Endothelial cell of umbilical vein (primary cell): ENCODE measurements at regions not wholly inside any gene's neighbourhood (a gene's known extent, or its start where the extent isn't known, plus 50 kb on each side); places are given as distances from the start of the nearest gene placed in this dataset.

ENCODE experiments used
- BruUV-seq: library from RNA; stranded (reverse); fragments of 400-500 nt; replicated peaks from 2 replicates; lab custom pipeline; 2021; lab: Mats Ljungman, UMichigan
- CTCF ChIA-PET: fragments of 300-600, 350-600 bp; sonication (Branson Sonifier 250); formaldehyde crosslinking; loops from one replicate; lab custom pipeline; 2021; ENCODE audit warnings: antibody characterized with exemption, inconsistent platforms; lab: Charles Lee
- POLR2A ChIA-PET: fragments of 300-600, 350-600 bp; sonication (Branson Sonifier 250); formaldehyde crosslinking; loops from one replicate; lab custom pipeline; 2021; ENCODE audit warnings: antibody characterized with exemption, inconsistent platforms; lab: Charles Lee
- DNase-seq: peaks from one replicate; pipeline ENCODE4 v3.0.0-alpha.2; 2011; ENCODE audit warnings: low read depth, low spot score
- FAIRE-seq: peaks from 2 replicates; lab custom pipeline; 2011; peaks lifted over from hg19 to GRCh38; lab: Jason Lieb, UNC
- H2AFZ ChIP-seq: 2 replicates; pipeline ENCODE4 v1.6.0; 2012; ENCODE audit warnings: low read depth, low read length, control low read depth, inconsistent platforms
- H3K27ac ChIP-seq: 2 replicates; pipeline ENCODE4 v1.5.1; 2011; ENCODE audit warnings: low read depth, mild to moderate bottlenecking, control low read depth, low read length, moderate library complexity; ENCODE audit not compliant: insufficient read depth
- H3K27me3 ChIP-seq, 2 experiments: 2 replicates each; pipeline versions ENCODE4 v1.6.0 to v1.6.1; 2011; ENCODE audit warnings: low read length in 2 of 2, mixed read lengths in 1 of 2; ENCODE audit not compliant: control insufficient read depth in 2 of 2, insufficient read depth in 2 of 2
- H3K36me3 ChIP-seq, 2 experiments: 2 replicates in 1 of 2; 3 replicates in 1 of 2; pipeline ENCODE4 v1.5.1; 2011; ENCODE audit warnings: low read length in 2 of 2, mild to moderate bottlenecking in 1 of 2, moderate library complexity in 1 of 2; ENCODE audit not compliant: control insufficient read depth in 2 of 2, insufficient read depth in 2 of 2; ENCODE audit errors: extremely low read depth in 1 of 2
- H3K4me1 ChIP-seq: 3 replicates; pipeline ENCODE4 v1.5.1; 2011; ENCODE audit warnings: mild to moderate bottlenecking, low read length; ENCODE audit not compliant: control insufficient read depth, insufficient read depth; ENCODE audit errors: extremely low read depth
- H3K4me2 ChIP-seq: 2 replicates; pipeline ENCODE4 v1.6.1; 2011; ENCODE audit warnings: low read length, control low read depth, mixed read lengths; ENCODE audit not compliant: insufficient read depth
- H3K4me3 ChIP-seq, 3 experiments: fragments of 200-600 bp in 1 of 3; sonication (generic), shearing (Covaris generic) in 1 of 3; replicated peaks in 1 of 3; 2 replicates each; pipeline ENCODE4 v1.5.1; 2011 to 2016; ENCODE audit warnings: control low read depth in 3 of 3, low read length in 3 of 3, mild to moderate bottlenecking in 2 of 3, inconsistent platforms in 1 of 3, low read depth in 1 of 3, moderate library complexity in 1 of 3; ENCODE audit not compliant: insufficient read depth in 1 of 3
- H3K79me2 ChIP-seq: 2 replicates; pipeline ENCODE4 v1.6.0; 2012; ENCODE audit warnings: low read length, inconsistent platforms; ENCODE audit not compliant: control insufficient read depth, insufficient read depth
- H3K9ac ChIP-seq: replicated peaks from 2 replicates; pipeline ENCODE3; 2011; ENCODE audit warnings: low read length, control low read depth; ENCODE audit not compliant: insufficient read depth; ENCODE audit errors: extremely low read depth
- H3K9me1 ChIP-seq: replicated peaks from 3 replicates; pipeline ENCODE4 v1.6.0; 2011; ENCODE audit warnings: mild to moderate bottlenecking, low read length; ENCODE audit not compliant: control insufficient read depth, insufficient read depth; ENCODE audit errors: extremely low read depth
- H3K9me3 ChIP-seq: replicated peaks from 2 replicates; pipeline ENCODE4 v1.5.1; 2012; ENCODE audit warnings: low read length, inconsistent platforms; ENCODE audit not compliant: control insufficient read depth, insufficient read depth
- H4K20me1 ChIP-seq: replicated peaks from 2 replicates; pipeline ENCODE3; 2011; ENCODE audit warnings: mild to moderate bottlenecking, low read length; ENCODE audit not compliant: control insufficient read depth, insufficient read depth; ENCODE audit errors: extremely low read depth
- EZH2 ChIP-seq: IDR thresholded peaks from 2 replicates; pipeline ENCODE4 v1.6.1; 2012; ENCODE audit warnings: borderline replicate concordance, low read depth, mild to moderate bottlenecking, moderate library complexity, low read length, inconsistent platforms; ENCODE audit not compliant: severe bottlenecking
- FOS ChIP-seq: IDR thresholded peaks from 2 replicates; pipeline ENCODE4 v1.6.1; 2011; ENCODE audit warnings: mild to moderate bottlenecking, low read length, moderate library complexity, borderline replicate concordance; ENCODE audit not compliant: insufficient read depth
- GATA2 ChIP-seq: IDR thresholded peaks from 2 replicates; pipeline ENCODE4 v1.7.0; 2011; ENCODE audit warnings: low read depth, mild to moderate bottlenecking, moderate library complexity, mixed read lengths, low read length; ENCODE audit not compliant: insufficient read length, insufficient read depth
- JUN ChIP-seq: IDR thresholded peaks from 2 replicates; pipeline ENCODE4 v1.6.1; 2011; ENCODE audit warnings: borderline replicate concordance, low read depth; ENCODE audit not compliant: insufficient read length, insufficient read depth
- MYC ChIP-seq: IDR thresholded peaks from one replicate; pipeline ENCODE4 v1.6.1; 2011; ENCODE audit warnings: mild to moderate bottlenecking, low read depth, low read length
- POLR2A ChIP-seq: IDR thresholded peaks from 2 replicates; pipeline ENCODE4 v1.6.1; 2012; ENCODE audit warnings: low read depth, mild to moderate bottlenecking, control low read depth, low read length
- POLR2AphosphoS5 ChIP-seq: IDR thresholded peaks from 2 replicates; pipeline ENCODE4 v1.6.1; 2012; ENCODE audit warnings: low read depth, mild to moderate bottlenecking, control low read depth, low read length, moderate library complexity; ENCODE audit not compliant: insufficient read depth
- dilution Hi-C: fragments of 300-500 bp; cut with MboI; formaldehyde crosslinking; loops from one replicate; pipeline ENCODE4 v1.15.0; 2019; ENCODE audit warnings: low sequenced_read_pairs; ENCODE audit not compliant: extremely low pct_ligation_motif_present
- intact Hi-C: fragments of 100-400 bp; cut with micrococcal nuclease; formaldehyde crosslinking; loops from one replicate; pipeline ENCODE4 v1.10.0; 2022
- TF ChIP-seq, protein P1 (sequence below): IDR thresholded peaks from 2 replicates; pipeline ENCODE4 v1.6.1; 2011; ENCODE audit not compliant: insufficient read depth, insufficient read length
- TF ChIP-seq, protein P2 (sequence below), 2 donors: IDR thresholded peaks; 1 replicate in 1 of 2; 2 replicates in 1 of 2; pipeline ENCODE4 v1.5.1; 2011; ENCODE audit warnings: low read length in 2 of 2, mild to moderate bottlenecking in 2 of 2, moderate library complexity in 2 of 2, control low read depth in 1 of 2, inconsistent platforms in 1 of 2, low read depth in 1 of 2; ENCODE audit not compliant: insufficient read depth in 1 of 2; ENCODE audit errors: extremely low read depth in 1 of 2

DNA sequence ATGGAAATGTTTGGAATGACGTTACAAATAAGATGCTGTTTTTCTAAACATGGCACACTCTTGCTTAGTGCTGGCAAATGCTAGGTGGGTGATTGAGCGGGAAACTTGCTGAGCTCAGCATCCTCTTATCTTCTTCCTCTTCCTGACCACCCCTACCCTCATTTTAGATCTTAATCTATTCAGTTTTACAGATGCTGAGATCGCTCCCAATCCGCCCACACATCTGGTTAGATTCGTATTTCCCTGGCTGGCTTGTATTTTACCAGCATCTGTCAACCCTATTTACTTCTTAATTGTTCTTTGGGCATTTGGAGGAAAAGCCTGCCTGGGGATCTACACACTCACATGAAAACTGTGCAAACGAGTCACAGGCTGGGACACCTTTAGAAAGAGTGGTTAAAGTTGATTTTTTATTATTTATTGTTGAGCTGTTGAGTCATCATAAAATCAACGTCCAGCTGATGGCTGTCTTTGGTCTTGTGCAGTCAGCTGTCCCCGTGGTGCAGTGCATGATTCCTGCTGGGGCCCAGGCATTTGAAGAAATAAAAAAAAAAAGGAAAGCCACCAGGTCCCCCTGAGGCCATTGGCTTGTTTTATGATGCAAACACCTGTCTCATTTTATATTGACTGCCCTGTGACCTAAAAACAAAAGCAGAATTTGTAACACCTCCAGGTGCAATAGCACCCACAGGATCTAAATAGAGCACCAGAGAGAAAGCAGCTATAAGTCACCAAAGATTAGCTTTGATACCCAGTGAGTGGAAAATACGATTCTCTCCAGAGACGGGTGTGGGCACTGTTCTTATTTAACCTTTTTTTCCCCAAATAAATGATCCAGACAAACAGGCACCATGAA, 258.6 kb downstream of the HS3ST3B1 start:
- H3K9me1 ChIP-seq = no peaks in the 10 kb centered on the region
- no peaks in the 10 kb centered on the region for H3K4me1 ChIP-seq
- H3K27me3 ChIP-seq = no peaks in the 10 kb centered on the region
- dilution Hi-C loops = no loop called here
- H3K9me3 ChIP-seq = no peaks in the 10 kb centered on the region
- no peak overlapping the region for H2AFZ ChIP-seq
- no peak for DNase-seq
- no peaks in the 10 kb centered on the region for H3K36me3 ChIP-seq
- no peak for FAIRE-seq
- no peak overlapping the region for H3K4me2 ChIP-seq
- no peaks in the 10 kb centered on the region for H3K79me2 ChIP-seq
- H3K27ac ChIP-seq = no peak overlapping the region
- CTCF ChIA-PET = no interaction called here
- no peak overlapping the region for H3K9ac ChIP-seq
- TF ChIP-seq, protein P1, sequence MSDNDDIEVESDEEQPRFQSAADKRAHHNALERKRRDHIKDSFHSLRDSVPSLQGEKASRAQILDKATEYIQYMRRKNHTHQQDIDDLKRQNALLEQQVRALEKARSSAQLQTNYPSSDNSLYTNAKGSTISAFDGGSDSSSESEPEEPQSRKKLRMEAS = no peak
- TF ChIP-seq POLR2A (no peak), FOS (no peak), JUN (no peak), POLR2AphosphoS5 (no peak), EZH2 (no peak), GATA2 (no peak), MYC (no peak)
- TF ChIP-seq, protein P2, sequence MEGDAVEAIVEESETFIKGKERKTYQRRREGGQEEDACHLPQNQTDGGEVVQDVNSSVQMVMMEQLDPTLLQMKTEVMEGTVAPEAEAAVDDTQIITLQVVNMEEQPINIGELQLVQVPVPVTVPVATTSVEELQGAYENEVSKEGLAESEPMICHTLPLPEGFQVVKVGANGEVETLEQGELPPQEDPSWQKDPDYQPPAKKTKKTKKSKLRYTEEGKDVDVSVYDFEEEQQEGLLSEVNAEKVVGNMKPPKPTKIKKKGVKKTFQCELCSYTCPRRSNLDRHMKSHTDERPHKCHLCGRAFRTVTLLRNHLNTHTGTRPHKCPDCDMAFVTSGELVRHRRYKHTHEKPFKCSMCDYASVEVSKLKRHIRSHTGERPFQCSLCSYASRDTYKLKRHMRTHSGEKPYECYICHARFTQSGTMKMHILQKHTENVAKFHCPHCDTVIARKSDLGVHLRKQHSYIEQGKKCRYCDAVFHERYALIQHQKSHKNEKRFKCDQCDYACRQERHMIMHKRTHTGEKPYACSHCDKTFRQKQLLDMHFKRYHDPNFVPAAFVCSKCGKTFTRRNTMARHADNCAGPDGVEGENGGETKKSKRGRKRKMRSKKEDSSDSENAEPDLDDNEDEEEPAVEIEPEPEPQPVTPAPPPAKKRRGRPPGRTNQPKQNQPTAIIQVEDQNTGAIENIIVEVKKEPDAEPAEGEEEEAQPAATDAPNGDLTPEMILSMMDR (IDR thresholded peaks at IDR 0.05; ENCODE audit: extremely low read depth in 1 of 2, insufficient read depth in 1 of 2, low read depth in 1 of 2, low read length in 2 of 2) = no peak
- POLR2A ChIA-PET = no interaction called here
- no peaks in the 10 kb centered on the region for H4K20me1 ChIP-seq
- intact Hi-C loops = no loop called here
- BruUV-seq = no TSS peak
- no peak overlapping the region for H3K4me3 ChIP-seq
